ENCODE measurements at regions not wholly inside any gene's neighbourhood (a gene's known extent, or its start where the extent isn't known, plus 50 kb on each side); places are given as distances from the start of the nearest gene placed in this dataset.

DNA sequence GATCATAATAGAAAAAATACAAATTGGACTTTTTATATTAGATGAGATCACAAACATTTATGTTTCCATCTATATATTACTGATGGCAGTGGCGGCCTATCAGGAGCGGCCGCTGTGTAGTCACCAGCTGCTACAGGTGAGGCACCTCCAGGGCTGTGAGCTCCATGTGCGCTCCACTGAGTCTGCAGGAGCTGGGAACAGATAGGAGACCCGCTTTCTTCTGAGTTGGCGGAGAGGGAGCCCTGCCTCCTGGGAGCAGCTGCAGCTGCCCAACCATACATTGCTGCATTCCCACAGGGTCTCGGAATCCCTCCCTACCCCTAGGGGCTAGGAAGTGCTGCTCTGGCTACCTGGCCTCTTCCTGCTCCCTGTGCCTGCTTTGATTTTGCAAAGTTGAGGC, 812.9 kb downstream of the PDHA2 start:
- BruUV-seq (replicated peaks), result no TSS peak
- no peak overlapping the region for H3K27ac Mint-ChIP-seq (ENCODE audit: unreplicated experiment)
- intact Hi-C loops (cut with micrococcal nuclease; ENCODE audit: unreplicated experiment), result no loop called here
- no peaks in the 10 kb centered on the region for H3K27me3 Mint-ChIP-seq (ENCODE audit: unreplicated experiment)
- no peak overlapping the region for H3K4me3 Mint-ChIP-seq (ENCODE audit: low read depth, unreplicated experiment)
- no peak for DNase-seq
- no peaks in the 10 kb centered on the region for H3K4me1 Mint-ChIP-seq (ENCODE audit: low read depth, unreplicated experiment)
- H3K36me3 Mint-ChIP-seq (ENCODE audit: insufficient read depth, unreplicated experiment), result no peaks in the 10 kb centered on the region
- no peaks in the 10 kb centered on the region for H3K9me3 Mint-ChIP-seq (ENCODE audit: low read depth, unreplicated experiment)
- TF ChIP-seq, protein P1, sequence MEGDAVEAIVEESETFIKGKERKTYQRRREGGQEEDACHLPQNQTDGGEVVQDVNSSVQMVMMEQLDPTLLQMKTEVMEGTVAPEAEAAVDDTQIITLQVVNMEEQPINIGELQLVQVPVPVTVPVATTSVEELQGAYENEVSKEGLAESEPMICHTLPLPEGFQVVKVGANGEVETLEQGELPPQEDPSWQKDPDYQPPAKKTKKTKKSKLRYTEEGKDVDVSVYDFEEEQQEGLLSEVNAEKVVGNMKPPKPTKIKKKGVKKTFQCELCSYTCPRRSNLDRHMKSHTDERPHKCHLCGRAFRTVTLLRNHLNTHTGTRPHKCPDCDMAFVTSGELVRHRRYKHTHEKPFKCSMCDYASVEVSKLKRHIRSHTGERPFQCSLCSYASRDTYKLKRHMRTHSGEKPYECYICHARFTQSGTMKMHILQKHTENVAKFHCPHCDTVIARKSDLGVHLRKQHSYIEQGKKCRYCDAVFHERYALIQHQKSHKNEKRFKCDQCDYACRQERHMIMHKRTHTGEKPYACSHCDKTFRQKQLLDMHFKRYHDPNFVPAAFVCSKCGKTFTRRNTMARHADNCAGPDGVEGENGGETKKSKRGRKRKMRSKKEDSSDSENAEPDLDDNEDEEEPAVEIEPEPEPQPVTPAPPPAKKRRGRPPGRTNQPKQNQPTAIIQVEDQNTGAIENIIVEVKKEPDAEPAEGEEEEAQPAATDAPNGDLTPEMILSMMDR (IDR thresholded peaks at IDR 0.05; ENCODE audit: unreplicated experiment), result no peak
- CTCF ChIA-PET, result no interaction called here

DNA sequence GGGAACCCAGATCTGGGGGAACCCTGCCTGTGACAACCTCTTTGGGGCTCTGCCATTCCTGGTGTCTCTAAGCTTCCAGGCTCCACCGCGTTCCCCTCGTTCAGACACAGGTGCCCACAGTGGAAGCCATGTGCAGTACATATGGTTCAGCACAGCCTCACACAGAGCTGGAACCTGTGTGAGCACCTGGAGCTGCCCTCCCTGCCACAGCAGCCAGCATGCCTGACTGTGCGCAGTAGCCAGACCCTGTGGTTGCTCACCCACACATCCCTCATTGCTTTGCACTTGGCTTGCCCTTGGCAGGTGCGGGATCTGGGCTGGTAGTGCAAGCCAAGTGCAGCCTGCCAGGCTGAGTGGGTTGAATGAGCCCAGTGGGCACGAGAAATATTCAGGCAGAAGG, 814.2 kb downstream of the PDHA2 start:
- Mint-ChIP-seq H3K27ac (ENCODE audit: unreplicated experiment) (no peak overlapping the region), H3K4me1 (ENCODE audit: low read depth, unreplicated experiment) (no peaks in the 10 kb centered on the region), H3K36me3 (ENCODE audit: insufficient read depth, unreplicated experiment) (no peaks in the 10 kb centered on the region), H3K9me3 (ENCODE audit: low read depth, unreplicated experiment) (no peaks in the 10 kb centered on the region), H3K4me3 (ENCODE audit: low read depth, unreplicated experiment) (no peak overlapping the region), H3K27me3 (ENCODE audit: unreplicated experiment) (no peaks in the 10 kb centered on the region)
- CTCF ChIA-PET, result no interaction called here
- no peak for DNase-seq
- intact Hi-C loops (cut with micrococcal nuclease; ENCODE audit: unreplicated experiment), result no loop called here
- no TSS peak for BruUV-seq (replicated peaks)
- TF ChIP-seq, protein P1 (IDR thresholded peaks at IDR 0.05; ENCODE audit: unreplicated experiment), result no peak

DNA sequence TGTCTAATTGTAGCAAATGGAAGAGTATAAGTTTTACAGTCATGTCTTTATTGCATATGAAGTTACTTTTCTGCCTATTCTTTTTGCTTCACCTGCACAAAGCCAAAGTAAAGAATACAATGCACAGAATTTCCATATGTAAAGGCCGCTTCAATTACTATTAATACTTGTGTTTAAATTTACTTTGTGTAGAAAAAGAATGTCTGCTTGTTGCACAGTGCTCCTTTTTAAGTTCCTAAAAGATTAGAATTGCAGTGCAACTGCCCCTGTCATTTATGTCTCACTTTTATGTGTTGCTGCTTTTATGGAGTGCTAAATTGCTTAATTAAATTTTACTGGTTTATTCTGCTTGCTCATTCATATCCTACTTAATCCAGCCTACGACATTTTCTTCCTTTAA, 830.5 kb downstream of the PDHA2 start:
- Mint-ChIP-seq H3K36me3 (ENCODE audit: insufficient read depth, unreplicated experiment) (no peaks in the 10 kb centered on the region), H3K4me1 (ENCODE audit: low read depth, unreplicated experiment) (peaks cover 8% of the 10 kb centered on the region), H3K27ac (ENCODE audit: unreplicated experiment) (no peak overlapping the region), H3K27me3 (ENCODE audit: unreplicated experiment) (no peaks in the 10 kb centered on the region), H3K4me3 (ENCODE audit: low read depth, unreplicated experiment) (no peak overlapping the region), H3K9me3 (ENCODE audit: low read depth, unreplicated experiment) (no peaks in the 10 kb centered on the region)
- no peak for DNase-seq
- TF ChIP-seq, protein P1 (IDR thresholded peaks at IDR 0.05; ENCODE audit: unreplicated experiment), result no peak
- CTCF ChIA-PET, result no interaction called here
- intact Hi-C loops (cut with micrococcal nuclease; ENCODE audit: unreplicated experiment), result no loop called here
- BruUV-seq (replicated peaks), result no TSS peak

DNA sequence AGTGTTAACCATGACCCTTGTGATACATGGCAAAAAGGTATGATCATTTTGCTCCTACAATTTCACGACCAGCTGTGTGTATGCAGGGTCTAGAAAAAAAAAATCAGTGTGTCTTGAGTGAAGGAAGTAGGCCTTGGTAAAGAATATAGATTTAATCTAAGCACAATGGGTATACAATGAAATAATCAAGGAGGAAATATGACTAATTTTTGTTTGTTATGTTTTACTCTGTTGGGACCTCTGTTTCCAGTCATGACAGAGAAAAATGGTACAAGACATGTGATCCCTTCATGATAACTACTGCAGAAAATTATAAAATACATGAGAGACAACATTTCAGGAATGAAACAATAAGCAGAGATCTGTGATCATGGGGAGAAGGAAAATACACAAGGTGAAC, 835.5 kb downstream of the PDHA2 start:
- CTCF ChIA-PET, result no interaction called here
- TF ChIP-seq, protein P1 (IDR thresholded peaks at IDR 0.05; ENCODE audit: unreplicated experiment), result no peak
- H3K36me3 Mint-ChIP-seq (ENCODE audit: insufficient read depth, unreplicated experiment), result no peaks in the 10 kb centered on the region
- H3K27ac Mint-ChIP-seq (ENCODE audit: unreplicated experiment), result no peak overlapping the region
- no peak for DNase-seq
- H3K4me1 Mint-ChIP-seq (ENCODE audit: low read depth, unreplicated experiment), result peaks cover 13% of the 10 kb centered on the region
- no peak overlapping the region for H3K4me3 Mint-ChIP-seq (ENCODE audit: low read depth, unreplicated experiment)
- peaks cover 2% of the 10 kb centered on the region for H3K9me3 Mint-ChIP-seq (ENCODE audit: low read depth, unreplicated experiment)
- H3K27me3 Mint-ChIP-seq (ENCODE audit: unreplicated experiment), result no peaks in the 10 kb centered on the region
- intact Hi-C loops (cut with micrococcal nuclease; ENCODE audit: unreplicated experiment), result no loop called here
- no TSS peak for BruUV-seq (replicated peaks)

DNA sequence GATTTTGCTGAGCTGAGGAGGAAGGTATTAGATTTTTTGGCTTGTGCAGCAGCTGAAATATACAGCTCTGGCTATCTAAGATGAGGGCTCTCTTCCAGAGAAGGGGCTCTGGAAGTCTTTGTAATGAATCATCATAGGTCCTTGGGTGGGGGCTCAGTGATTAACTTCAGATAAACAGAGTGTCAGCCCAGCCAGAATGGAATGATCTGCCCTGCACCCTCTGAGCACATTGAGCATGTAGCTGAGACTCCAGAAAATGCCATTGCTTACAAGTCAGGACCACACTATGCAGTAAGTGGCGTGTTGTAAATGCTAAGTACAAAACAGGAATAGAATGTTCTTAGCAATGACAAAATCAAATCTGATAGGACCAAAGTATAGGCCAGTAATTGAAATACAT, 836.0 kb downstream of the PDHA2 start:
- TF ChIP-seq, protein P1 (IDR thresholded peaks at IDR 0.05; ENCODE audit: unreplicated experiment), result no peak
- DNase-seq, result no peak
- no peak overlapping the region for H3K27ac Mint-ChIP-seq (ENCODE audit: unreplicated experiment)
- no peaks in the 10 kb centered on the region for H3K27me3 Mint-ChIP-seq (ENCODE audit: unreplicated experiment)
- CTCF ChIA-PET, result no interaction called here
- no peaks in the 10 kb centered on the region for H3K36me3 Mint-ChIP-seq (ENCODE audit: insufficient read depth, unreplicated experiment)
- H3K4me3 Mint-ChIP-seq (ENCODE audit: low read depth, unreplicated experiment), result no peak overlapping the region
- H3K4me1 Mint-ChIP-seq (ENCODE audit: low read depth, unreplicated experiment), result peaks cover 13% of the 10 kb centered on the region
- intact Hi-C loops (cut with micrococcal nuclease; ENCODE audit: unreplicated experiment), result no loop called here
- peaks cover 2% of the 10 kb centered on the region for H3K9me3 Mint-ChIP-seq (ENCODE audit: low read depth, unreplicated experiment)
- no TSS peak for BruUV-seq (replicated peaks)
